ENCODE measurements at regions not wholly inside any gene's neighbourhood (a gene's known extent, or its start where the extent isn't known, plus 50 kb on each side); places are given as distances from the start of the nearest gene placed in this dataset.

- Histone ChIP-seq H3K27me3 (ENCODE audit: insufficient read depth, low read length) (no peaks in the 10 kb centered on the region), H3K9me3 (ENCODE audit: insufficient read depth, low read depth, low read length) (no peaks in the 10 kb centered on the region), H3K79me2 (ENCODE audit: insufficient read depth, low read length) (no peaks in the 10 kb centered on the region), H3K4me1 (ENCODE audit: insufficient read depth, low read length) (no peaks in the 10 kb centered on the region), H3K4me3 (ENCODE audit: insufficient read depth, low read depth, low read length) (no peak overlapping the region), H3K27ac (ENCODE audit: low read depth, low read length) (no peak overlapping the region), H3K9ac (ENCODE audit: low read length) (no peak overlapping the region), H4K20me1 (ENCODE audit: insufficient read depth, low read length) (no peaks in the 10 kb centered on the region), H3K36me3 (ENCODE audit: insufficient read depth, low read length) (no peaks in the 10 kb centered on the region), H3K4me2 (ENCODE audit: low read length) (no peak overlapping the region), H2AFZ (ENCODE audit: low read depth, low read length) (no peak overlapping the region)
- H3K27me3 Mint-ChIP-seq (ENCODE audit: low read depth, unreplicated experiment): no peaks in the 10 kb centered on the region
- TF ChIP-seq CTCF (IDR thresholded peaks at IDR 0.05; ENCODE audit: insufficient read depth, low read depth, low read length) (no peak), EZH2 (IDR thresholded peaks at IDR 0.05; ENCODE audit: insufficient read depth, low read length) (no peak)
- H3K36me3 Mint-ChIP-seq (ENCODE audit: low read depth, unreplicated experiment): no peaks in the 10 kb centered on the region
- no peak overlapping the region for H3K4me3 Mint-ChIP-seq (ENCODE audit: unreplicated experiment)
- FAIRE-seq (no peak), DNase-seq (ENCODE audit: low read depth) (no peak)
- no peaks in the 10 kb centered on the region for H3K4me1 Mint-ChIP-seq (ENCODE audit: low read depth, unreplicated experiment)
- no peak overlapping the region for H3K27ac Mint-ChIP-seq (ENCODE audit: unreplicated experiment)
- H3K9me3 Mint-ChIP-seq (ENCODE audit: unreplicated experiment): peaks cover 2% of the 10 kb centered on the region
Measured at GRCh38 chr5:153130296-153130695, 360.2 kb upstream of the GRIA1 start.

GRCh38 chr5:153135411-153135810, 355.1 kb upstream of the GRIA1 start:
- Mint-ChIP-seq H3K36me3 (ENCODE audit: low read depth, unreplicated experiment) (no peaks in the 10 kb centered on the region), H3K4me3 (ENCODE audit: unreplicated experiment) (no peak overlapping the region), H3K9me3 (ENCODE audit: unreplicated experiment) (peaks cover 2% of the 10 kb centered on the region), H3K27me3 (ENCODE audit: low read depth, unreplicated experiment) (no peaks in the 10 kb centered on the region), H3K4me1 (ENCODE audit: low read depth, unreplicated experiment) (peaks cover 7% of the 10 kb centered on the region), H3K27ac (ENCODE audit: unreplicated experiment) (no peak overlapping the region)
- H3K9me3 ChIP-seq (ENCODE audit: insufficient read depth, low read depth, low read length): no peaks in the 10 kb centered on the region
- H2AFZ ChIP-seq (ENCODE audit: low read depth, low read length): no peak overlapping the region
- H3K4me3 ChIP-seq (ENCODE audit: insufficient read depth, low read depth, low read length): no peak overlapping the region
- no peaks in the 10 kb centered on the region for H3K36me3 ChIP-seq (ENCODE audit: insufficient read depth, low read length)
- FAIRE-seq (no peak), DNase-seq (ENCODE audit: low read depth) (peak; percentile 56)
- H4K20me1 ChIP-seq (ENCODE audit: insufficient read depth, low read length): no peaks in the 10 kb centered on the region
- H3K79me2 ChIP-seq (ENCODE audit: insufficient read depth, low read length): no peaks in the 10 kb centered on the region
- no peak overlapping the region for H3K9ac ChIP-seq (ENCODE audit: low read length)
- peak overlapping the region; percentile 23 for H3K4me2 ChIP-seq (ENCODE audit: low read length)
- H3K4me1 ChIP-seq (ENCODE audit: insufficient read depth, low read length): peaks cover 4% of the 10 kb centered on the region
- H3K27ac ChIP-seq (ENCODE audit: low read depth, low read length): no peak overlapping the region
- TF ChIP-seq EZH2 (IDR thresholded peaks at IDR 0.05; ENCODE audit: insufficient read depth, low read length) (no peak), CTCF (IDR thresholded peaks at IDR 0.05; ENCODE audit: insufficient read depth, low read depth, low read length) (peak; percentile 12)
- H3K27me3 ChIP-seq (ENCODE audit: insufficient read depth, low read length): no peaks in the 10 kb centered on the region

- no peak overlapping the region for H3K4me2 ChIP-seq (ENCODE audit: low read length)
- Mint-ChIP-seq H3K9me3 (ENCODE audit: unreplicated experiment) (no peaks in the 10 kb centered on the region), H3K36me3 (ENCODE audit: low read depth, unreplicated experiment) (no peaks in the 10 kb centered on the region), H3K27ac (ENCODE audit: unreplicated experiment) (no peak overlapping the region), H3K27me3 (ENCODE audit: low read depth, unreplicated experiment) (no peaks in the 10 kb centered on the region), H3K4me1 (ENCODE audit: low read depth, unreplicated experiment) (peaks cover 7% of the 10 kb centered on the region), H3K4me3 (ENCODE audit: unreplicated experiment) (no peak overlapping the region)
- no peak for TF ChIP-seq EZH2 (IDR thresholded peaks at IDR 0.05; ENCODE audit: insufficient read depth, low read length)
- TF ChIP-seq CTCF (IDR thresholded peaks at IDR 0.05; ENCODE audit: insufficient read depth, low read depth, low read length): no peak
- no peaks in the 10 kb centered on the region for H3K79me2 ChIP-seq (ENCODE audit: insufficient read depth, low read length)
- H3K36me3 ChIP-seq (ENCODE audit: insufficient read depth, low read length): no peaks in the 10 kb centered on the region
- H4K20me1 ChIP-seq (ENCODE audit: insufficient read depth, low read length): no peaks in the 10 kb centered on the region
- H3K9ac ChIP-seq (ENCODE audit: low read length): no peak overlapping the region
- no peak overlapping the region for H2AFZ ChIP-seq (ENCODE audit: low read depth, low read length)
- DNase-seq (ENCODE audit: low read depth): no peak
- H3K4me3 ChIP-seq (ENCODE audit: insufficient read depth, low read depth, low read length): no peak overlapping the region
- H3K27me3 ChIP-seq (ENCODE audit: insufficient read depth, low read length): no peaks in the 10 kb centered on the region
- no peaks in the 10 kb centered on the region for H3K9me3 ChIP-seq (ENCODE audit: insufficient read depth, low read depth, low read length)
- H3K4me1 ChIP-seq (ENCODE audit: insufficient read depth, low read length): peaks cover 4% of the 10 kb centered on the region
- FAIRE-seq: no peak
- H3K27ac ChIP-seq (ENCODE audit: low read depth, low read length): no peak overlapping the region
Measured at GRCh38 chr5:153136910-153137614, 353.4 kb upstream of the GRIA1 start.

Data from astrocyte (in vitro differentiated cells and primary cell).